Right lobe of liver (tissue), 4 donors: ENCODE measurements at regions not wholly inside any gene's neighbourhood (a gene's known extent, or its start where the extent isn't known, plus 50 kb on each side); places are given as distances from the start of the nearest gene placed in this dataset.

Experiments
- CTCF ChIP-seq, 4 donors: fragments of 200-600 bp in 3 of 4; fragments of 450-650 bp in 1 of 4; IDR thresholded peaks; one replicate each; pipeline versions ENCODE4 v1.5.1 to v1.8.0; 2016 to 2022; ENCODE audit warnings: antibody characterized with exemption in 4 of 4, mild to moderate bottlenecking in 2 of 4
- POLR2A ChIP-seq: fragments of 450-650 bp; IDR thresholded peaks from one replicate; pipeline ENCODE4 v1.6.1; 2017; ENCODE audit warnings: antibody characterized with exemption, mild to moderate bottlenecking
- donor health status: DM: no; HTN: no; CAD: no.
- donor health status: DM: no; HTN: no; CAD: no.
- donor health status: DM: no; HTN: yes; CAD: no.

GRCh38 chr10:118901906-118902305 is 127.6 kb upstream of the NANOS1 start:
- TF ChIP-seq CTCF (IDR thresholded peaks at IDR 0.05) (no peak), POLR2A (no peak)
